Motor neuron (in vitro differentiated cells): ENCODE measurements at regions not wholly inside any gene's neighbourhood (a gene's known extent, or its start where the extent isn't known, plus 50 kb on each side); places are given as distances from the start of the nearest gene placed in this dataset.

Experiments used
- ATAC-seq, 8 experiments: fragments of 200-7000 bp; cut with Tn5 transposase; replicated peaks in 6 of 8; 2 replicates each; pipeline ENCODE4 v1.8.0; 2021; ENCODE audit warnings: mild to moderate bottlenecking in 8 of 8, moderate library complexity in 8 of 8
- H3K27ac ChIP-seq, 2 donors: fragments of 250-450 bp; sonication (Bioruptor Pico); 2 replicates each; pipeline ENCODE4 v1.9.0; 2021; ENCODE audit warnings: antibody characterized with exemption in 2 of 2, mild to moderate bottlenecking in 2 of 2, moderate library complexity in 1 of 2
- H3K4me1 ChIP-seq, 2 donors: fragments of 250-450 bp; sonication (Bioruptor Pico); replicated peaks in 1 of 2; 2 replicates each; pipeline ENCODE4 v1.6.1; 2021; ENCODE audit warnings: antibody characterized with exemption in 2 of 2, mild to moderate bottlenecking in 2 of 2, moderate library complexity in 1 of 2
- H3K4me3 ChIP-seq, 5 donors: fragments of 250-450 bp; sonication (Bioruptor Pico); 2 replicates each; pipeline ENCODE4 v1.9.0; 2021; ENCODE audit warnings: antibody characterized with exemption in 5 of 5, mild to moderate bottlenecking in 5 of 5, moderate library complexity in 4 of 5
- WGBS, 10 experiments: fragments of 450-650 bp; shearing (Covaris generic); methylation state at CpG; one replicate each; pipeline ENCODE4 v1.0.0; 2022; 5-methylcytosine and 5-hydroxymethylcytosine counted together
- in situ Hi-C, 9 experiments: fragments of 400-800 bp; cut with MboI; loops; one replicate each; pipeline ENCODE4 v1.15.0; 2021; ENCODE audit warnings: low sequenced_read_pairs in 9 of 9, low pct_unique_long_range_greater_than_20kb in 2 of 9; ENCODE audit not compliant: unreplicated experiment in 9 of 9

GRCh38 chr11:27208846-27209245 is 154.2 kb downstream of the CCDC34 start:
- Histone ChIP-seq H3K27ac (no peak overlapping the region), H3K4me1 (peaks cover 3 to 9% of the 10 kb centered on the region in 2 donors), H3K4me3 (no peak overlapping the region)
- in situ Hi-C loops: no loop called here
- 83 to 100% (median 93%) methylated on average over 1 to 3 of the region's 3 CpGs; no CpG with 5 or more reads in 1 of the 10 experiments for WGBS, 10 experiments
- ATAC-seq: no peak

- in situ Hi-C loops: no loop called here
- peak in 1 of 8 experiments; percentile 16 for ATAC-seq
- WGBS, 10 experiments: 43 to 100% (median 70%) methylated on average over 1 to 2 of the region's 2 CpGs; no CpG with 5 or more reads in 1 of the 10 experiments
- peaks cover 5 to 7% of the 10 kb centered on the region in 2 donors for H3K4me1 ChIP-seq
- H3K4me3 ChIP-seq: no peak overlapping the region
- no peak overlapping the region for H3K27ac ChIP-seq
These were observed 155.9 kb downstream of the CCDC34 start for GRCh38 chr11:27207025-27207650.

- in situ Hi-C loops: no loop called here
- ATAC-seq: no peak
- H3K4me3 ChIP-seq: no peak overlapping the region
- H3K27ac ChIP-seq: no peak overlapping the region
- H3K4me1 ChIP-seq: peaks cover 16 to 17% of the 10 kb centered on the region in 2 donors
These were observed 157.0 kb downstream of the CCDC34 start for GRCh38 chr11:27205779-27206570.

GRCh38 chr11:27205250-27205649 is 157.8 kb downstream of the CCDC34 start:
- no peak for ATAC-seq
- WGBS, 10 experiments: 37 to 100% (median 66%) methylated on average over 1 to 3 of the region's 3 CpGs
- in situ Hi-C loops: no loop called here
- Histone ChIP-seq H3K27ac (no peak overlapping the region), H3K4me3 (no peak overlapping the region), H3K4me1 (peaks cover 16 to 20% of the 10 kb centered on the region in 2 donors)

- Histone ChIP-seq H3K27ac (no peak overlapping the region), H3K4me1 (peaks cover 16 to 22% of the 10 kb centered on the region in 2 donors), H3K4me3 (no peak overlapping the region)
- in situ Hi-C loops: no loop called here
- no peak for ATAC-seq
- 12 to 76% (median 44%) methylated on average over 1 to 3 of the region's 3 CpGs; no CpG with 5 or more reads in 2 of the 10 experiments for WGBS, 10 experiments
These were observed 158.5 kb downstream of the CCDC34 start for GRCh38 chr11:27204529-27204928.

GRCh38 chr11:27203077-27203647 is 159.9 kb downstream of the CCDC34 start:
- no peak overlapping the region for H3K27ac ChIP-seq
- peak in 5 of 8 experiments; percentile 6 to 29 (median 17) for ATAC-seq
- H3K4me1 ChIP-seq: peaks cover 20 to 26% of the 10 kb centered on the region in 2 donors
- in situ Hi-C loops: no loop called here
- 75 to 100% (median 89%) methylated on average over 1 to 4 of the region's 5 CpGs; no CpG with 5 or more reads in 3 of the 10 experiments for WGBS, 10 experiments
- no peak overlapping the region for H3K4me3 ChIP-seq

GRCh38 chr11:27201454-27202302 is 161.1 kb downstream of the BBOX1 start:
- Histone ChIP-seq H3K4me3 (no peak overlapping the region), H3K27ac (peak overlapping the region in 1 of 2 donors; percentile 44), H3K4me1 (peaks cover 33 to 41% of the 10 kb centered on the region in 2 donors)
- ATAC-seq: peak; percentile 84 to 96 (median 89)
- WGBS, 10 experiments: 0 to 30% (median 17%) methylated on average over 1 to 9 of the region's 10 CpGs; no CpG with 5 or more reads in 2 of the 10 experiments
- in situ Hi-C loops: no loop called here

- in situ Hi-C loops: no loop called here
- Histone ChIP-seq H3K4me3 (no peak overlapping the region), H3K4me1 (peaks cover 41 to 49% of the 10 kb centered on the region in 2 donors), H3K27ac (peak overlapping the region in 1 of 2 donors; percentile 44)
- WGBS, 10 experiments: 100% methylated on average over 1 of the region's 1 CpG; no CpG with 5 or more reads in 9 of the 10 experiments
- no peak for ATAC-seq
These were observed 160.3 kb downstream of the BBOX1 start for GRCh38 chr11:27200779-27201453.

- peak overlapping the region in 1 of 2 donors; percentile 18 for H3K27ac ChIP-seq
- in situ Hi-C loops: loop anchor here in 5 of 9 experiments (25.0 kb wide), 2 partner anchors 91 to 291 kb away; no protein-coding TSS in a partner anchor
- H3K4me3 ChIP-seq: no peak overlapping the region
- 36 to 95% (median 62%) methylated on average over 1 to 6 of the region's 6 CpGs for WGBS, 10 experiments
- ATAC-seq: peak in 3 of 8 experiments; percentile 18 to 36 (median 23)
- H3K4me1 ChIP-seq: peaks cover 30 to 36% of the 10 kb centered on the region in 2 donors
These were observed 155.7 kb downstream of the BBOX1 start for GRCh38 chr11:27196203-27196897.

GRCh38 chr11:27195837-27196202 is 155.2 kb downstream of the BBOX1 start:
- peak in 2 of 8 experiments; percentile 57 to 86 for ATAC-seq
- Histone ChIP-seq H3K4me1 (peaks cover 27 to 34% of the 10 kb centered on the region in 2 donors), H3K27ac (no peak overlapping the region), H3K4me3 (no peak overlapping the region)
- in situ Hi-C loops: loop anchor here in 5 of 9 experiments (25.0 kb wide), 2 partner anchors 91 to 291 kb away; no protein-coding TSS in a partner anchor

GRCh38 chr11:27194976-27195375 is 154.4 kb downstream of the BBOX1 start:
- no peak overlapping the region for H3K27ac ChIP-seq
- H3K4me1 ChIP-seq: peaks cover 27 to 29% of the 10 kb centered on the region in 2 donors
- H3K4me3 ChIP-seq: no peak overlapping the region
- in situ Hi-C loops: loop anchor here in 5 of 9 experiments (25.0 kb wide), 2 partner anchors 92 to 292 kb away; no protein-coding TSS in a partner anchor
- no peak for ATAC-seq
- 50 to 67% (median 57%) methylated on average over 1 of the region's 1 CpG; no CpG with 5 or more reads in 7 of the 10 experiments for WGBS, 10 experiments
